Ishikawa (cell line): ENCODE measurements at regions not wholly inside any gene's neighbourhood (a gene's known extent, or its start where the extent isn't known, plus 50 kb on each side); places are given as distances from the start of the nearest gene placed in this dataset.

Experiments
- CEBPB ChIP-seq: IDR thresholded peaks from 2 replicates; pipeline ENCODE4 v1.6.1; 2012
- CREB1 ChIP-seq: IDR thresholded peaks from 2 replicates; pipeline ENCODE4 v1.6.1; 2012; ENCODE audit warnings: low read depth
- EGR1 ChIP-seq: IDR thresholded peaks from 2 replicates; pipeline ENCODE4 v1.6.1; 2012
- EP300 ChIP-seq: IDR thresholded peaks from 2 replicates; pipeline ENCODE4 v1.6.1; 2012; ENCODE audit warnings: borderline replicate concordance
- FOXM1 ChIP-seq: IDR thresholded peaks from 2 replicates; pipeline ENCODE4 v1.6.1; 2012; ENCODE audit warnings: low read depth, borderline replicate concordance
- MAX ChIP-seq: IDR thresholded peaks from 2 replicates; pipeline ENCODE4 v1.6.1; 2012
- NFIC ChIP-seq: IDR thresholded peaks from 2 replicates; pipeline ENCODE4 v1.6.1; 2012
- RAD21 ChIP-seq: IDR thresholded peaks from 2 replicates; pipeline ENCODE4 v1.6.1; 2012; ENCODE audit warnings: low read depth
- REST ChIP-seq: IDR thresholded peaks from 2 replicates; pipeline ENCODE4 v1.6.1; 2012; ENCODE audit warnings: low read depth, mild to moderate bottlenecking
- TAF1 ChIP-seq: IDR thresholded peaks from 2 replicates; pipeline ENCODE4 v1.6.1; 2012; ENCODE audit warnings: low read depth, mild to moderate bottlenecking
- TCF12 ChIP-seq: IDR thresholded peaks from 2 replicates; pipeline ENCODE4 v1.6.1; 2012; ENCODE audit warnings: low read depth
- TEAD4 ChIP-seq: IDR thresholded peaks from 2 replicates; pipeline ENCODE4 v1.6.1; 2012
- YY1 ChIP-seq: IDR thresholded peaks from 2 replicates; pipeline ENCODE4 v1.6.1; 2012; ENCODE audit warnings: low read depth
- ZBTB7A ChIP-seq: IDR thresholded peaks from 2 replicates; pipeline ENCODE4 v1.6.1; 2012; ENCODE audit warnings: low read depth

GRCh38 chr3:80564391-80564790, 796.6 kb upstream of the ROBO1 start:
- TF ChIP-seq REST, result no peak
- no peak for TF ChIP-seq TAF1
- no peak for TF ChIP-seq NFIC
- TF ChIP-seq EP300, result no peak
- TF ChIP-seq MAX, result no peak
- no peak for TF ChIP-seq ZBTB7A
- TF ChIP-seq TCF12, result no peak
- TF ChIP-seq FOXM1, result no peak
- no peak for TF ChIP-seq RAD21
- no peak for TF ChIP-seq YY1
- no peak for TF ChIP-seq EGR1
- no peak for TF ChIP-seq CREB1
- no peak for TF ChIP-seq CEBPB
- TF ChIP-seq TEAD4, result no peak
